Esophagus muscularis mucosa (tissue), 4 donors: ENCODE measurements at regions not wholly inside any gene's neighbourhood (a gene's known extent, or its start where the extent isn't known, plus 50 kb on each side); places are given as distances from the start of the nearest gene placed in this dataset.

Source experiments
- DNase-seq: peaks from one replicate; pipeline ENCODE4 v3.0.0-alpha.2; 2017; ENCODE audit errors: extremely low spot score
- H3K27ac ChIP-seq, 4 donors: fragments of 200-600 bp; sonication (generic); replicated peaks in 1 of 4; 1 replicate in 3 of 4; 2 replicates in 1 of 4; pipeline ENCODE4 v1.5.1; 2016 to 2019; ENCODE audit warnings: mild to moderate bottlenecking in 1 of 4
- H3K27me3 ChIP-seq, 4 donors: fragments of 200-600 bp; sonication (generic); one replicate each; pipeline versions ENCODE4 v1.5.1 to v1.6.0; 2016 to 2019
- H3K36me3 ChIP-seq, 4 donors: fragments of 200-600 bp; sonication (generic); one replicate each; pipeline ENCODE4 v1.5.1; 2016 to 2019
- H3K4me1 ChIP-seq, 4 donors: fragments of 200-600 bp; sonication (generic); one replicate each; pipeline ENCODE4 v1.5.1; 2016 to 2019
- H3K4me3 ChIP-seq, 4 donors: fragments of 200-600 bp; sonication (generic); 1 replicate in 2 of 4; 2 replicates in 2 of 4; pipeline ENCODE4 v1.5.1; 2016 to 2019; ENCODE audit warnings: mild to moderate bottlenecking in 4 of 4, moderate library complexity in 1 of 4
- H3K9me3 ChIP-seq, 4 donors: fragments of 200-600 bp; sonication (generic); 1 replicate in 3 of 4; 2 replicates in 1 of 4; pipeline ENCODE4 v1.5.1; 2016 to 2019
- CTCF ChIP-seq, 3 experiments: fragments of 200-600 bp in 2 of 3; fragments of 450-650 bp in 1 of 3; sonication (generic) in 2 of 3; IDR thresholded peaks; one replicate each; pipeline ENCODE4 v1.5.1; 2017 to 2019; ENCODE audit warnings: antibody characterized with exemption in 3 of 3, mild to moderate bottlenecking in 2 of 3, moderate library complexity in 1 of 3
- EP300 ChIP-seq: sonication (generic); formaldehyde crosslinking; IDR thresholded peaks from one replicate; pipeline ENCODE4 v1.6.1; 2017; ENCODE audit warnings: antibody characterized with exemption
- POLR2A ChIP-seq: fragments of 450-650 bp; IDR thresholded peaks from one replicate; pipeline ENCODE4 v1.6.1; 2017; ENCODE audit warnings: antibody characterized with exemption, moderate library complexity, mild to moderate bottlenecking, low read depth
- POLR2AphosphoS5 ChIP-seq, 2 donors: sonication (generic); formaldehyde crosslinking; IDR thresholded peaks; one replicate each; pipeline ENCODE4 v1.6.1; 2017; ENCODE audit warnings: antibody characterized with exemption in 2 of 2
- WGBS: methylation state at CpG from one replicate; pipeline ENCODE4 v1.1.5; 2018; 5-methylcytosine and 5-hydroxymethylcytosine counted together
- intact Hi-C: fragments of 100-400 bp; cut with DNase I; formaldehyde crosslinking; loops from one replicate; pipeline ENCODE4 v1.15.1; 2023

- H3K4me1 ChIP-seq, result no peaks in the 10 kb centered on the region
- H3K27ac ChIP-seq, result no peak overlapping the region
- peaks cover 0 to 17% (median 8%) of the 10 kb centered on the region in 4 donors for H3K9me3 ChIP-seq
- intact Hi-C loops, result no loop called here
- TF ChIP-seq POLR2AphosphoS5 (IDR thresholded peaks at IDR 0.05) (no peak), EP300 (no peak), CTCF (IDR thresholded peaks at IDR 0.05) (no peak), POLR2A (no peak)
- H3K27me3 ChIP-seq, result no peaks in the 10 kb centered on the region
- H3K4me3 ChIP-seq, result no peak overlapping the region
- no peak for DNase-seq
- H3K36me3 ChIP-seq, result no peaks in the 10 kb centered on the region
- WGBS, result 86% methylated on average over 1 of the region's 1 CpG
Observed at GRCh38 chr12:74953697-74954096, 255.9 kb downstream of the KCNC2 start.

GRCh38 chr12:74957231-74957630 is 252.4 kb downstream of the KCNC2 start:
- peaks cover 0 to 17% (median 8%) of the 10 kb centered on the region in 4 donors for H3K9me3 ChIP-seq
- no peaks in the 10 kb centered on the region for H3K36me3 ChIP-seq
- no peak for DNase-seq
- TF ChIP-seq CTCF (IDR thresholded peaks at IDR 0.05), result no peak
- no peak for TF ChIP-seq POLR2AphosphoS5 (IDR thresholded peaks at IDR 0.05)
- TF ChIP-seq POLR2A, result no peak
- TF ChIP-seq EP300, result no peak
- no peaks in the 10 kb centered on the region for H3K27me3 ChIP-seq
- intact Hi-C loops, result no loop called here
- H3K4me1 ChIP-seq, result no peaks in the 10 kb centered on the region
- H3K27ac ChIP-seq, result no peak overlapping the region
- 79% methylated on average over 3 of the region's 3 CpGs for WGBS
- no peak overlapping the region for H3K4me3 ChIP-seq

GRCh38 chr12:74957634-74958033 is 252.0 kb downstream of the KCNC2 start:
- H3K4me3 ChIP-seq, result no peak overlapping the region
- no peaks in the 10 kb centered on the region for H3K4me1 ChIP-seq
- H3K36me3 ChIP-seq, result no peaks in the 10 kb centered on the region
- TF ChIP-seq CTCF (IDR thresholded peaks at IDR 0.05) (no peak), EP300 (no peak), POLR2A (no peak)
- DNase-seq, result no peak
- no peak overlapping the region for H3K27ac ChIP-seq
- intact Hi-C loops, result no loop called here
- H3K27me3 ChIP-seq, result no peaks in the 10 kb centered on the region
- peaks cover 0 to 17% (median 8%) of the 10 kb centered on the region in 4 donors for H3K9me3 ChIP-seq

- Histone ChIP-seq H3K9me3 (peaks cover 0 to 17% (median 8%) of the 10 kb centered on the region in 4 donors), H3K4me1 (no peaks in the 10 kb centered on the region), H3K36me3 (no peaks in the 10 kb centered on the region), H3K4me3 (no peak overlapping the region), H3K27me3 (no peaks in the 10 kb centered on the region), H3K27ac (no peak overlapping the region)
- intact Hi-C loops, result no loop called here
- TF ChIP-seq CTCF (IDR thresholded peaks at IDR 0.05), result no peak
- TF ChIP-seq POLR2AphosphoS5 (IDR thresholded peaks at IDR 0.05), result no peak
- no peak for TF ChIP-seq POLR2A
- TF ChIP-seq EP300, result no peak
- DNase-seq, result no peak
- WGBS, result 88% methylated on average over 2 of the region's 2 CpGs
Observed at GRCh38 chr12:74959657-74960056, 250.0 kb downstream of the KCNC2 start.

GRCh38 chr12:74963304-74963703 is 246.3 kb downstream of the KCNC2 start:
- TF ChIP-seq POLR2A, result no peak
- TF ChIP-seq POLR2AphosphoS5 (IDR thresholded peaks at IDR 0.05), result no peak
- no peak for TF ChIP-seq EP300
- TF ChIP-seq CTCF (IDR thresholded peaks at IDR 0.05), result no peak
- Histone ChIP-seq H3K4me1 (no peaks in the 10 kb centered on the region), H3K36me3 (no peaks in the 10 kb centered on the region), H3K27me3 (no peaks in the 10 kb centered on the region), H3K4me3 (no peak overlapping the region), H3K27ac (no peak overlapping the region), H3K9me3 (no peaks in the 10 kb centered on the region)
- intact Hi-C loops, result no loop called here
- DNase-seq, result no peak
- 86% methylated on average over 1 of the region's 1 CpG for WGBS
